ENCODE measurements at regions not wholly inside any gene's neighbourhood (a gene's known extent, or its start where the extent isn't known, plus 50 kb on each side); places are given as distances from the start of the nearest gene placed in this dataset.

DNA sequence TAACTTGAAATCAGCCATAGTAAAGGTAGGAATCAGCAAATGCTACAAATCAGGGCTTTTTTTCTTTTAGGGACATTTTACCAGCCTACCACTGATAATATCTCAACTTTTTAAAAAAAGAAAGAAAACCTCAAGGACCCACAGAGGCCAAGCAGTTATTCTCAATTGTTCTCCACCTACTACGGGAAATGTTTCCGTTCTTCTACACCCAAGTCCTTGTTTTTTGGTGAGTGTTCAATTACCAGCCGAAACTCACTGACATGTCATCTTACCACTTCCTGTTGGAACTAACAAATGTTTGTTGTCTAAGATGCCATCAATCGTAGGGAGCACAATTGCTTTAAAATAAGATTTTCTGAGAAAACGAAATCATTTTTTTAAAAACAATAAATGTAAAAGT lies 50.2 kb upstream of the CDK1 start:
- DNase-seq = no peak

GRCh38 chr10:60726257-60726656 lies 52.0 kb upstream of the CDK1 start:
- no peak for DNase-seq

GRCh38 chr10:60722623-60723022 lies 55.7 kb upstream of the CDK1 start:
- DNase-seq = no peak

DNA sequence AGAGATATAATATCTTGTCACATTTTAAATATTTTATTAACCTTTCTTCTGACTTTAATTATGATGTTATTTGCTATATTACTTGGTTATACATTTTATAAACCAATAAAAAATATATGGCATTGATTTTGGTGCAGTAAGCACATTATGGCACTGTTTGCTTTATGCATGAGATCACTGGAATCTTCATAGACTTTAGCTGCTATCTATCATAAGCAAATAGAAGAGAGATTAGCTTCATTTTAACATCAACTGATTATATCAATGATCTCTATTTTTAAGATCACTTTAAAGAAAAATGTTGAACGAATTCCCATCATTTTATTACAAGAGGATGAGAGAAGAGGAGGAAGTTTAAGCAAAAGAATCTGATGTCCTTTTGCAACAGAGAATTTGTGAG lies 58.6 kb upstream of the CDK1 start:
- DNase-seq = no peak

GRCh38 chr10:60718886-60719285 lies 59.4 kb upstream of the CDK1 start:
- no peak for DNase-seq

GRCh38 chr10:60717852-60718251 lies 60.4 kb upstream of the CDK1 start:
- DNase-seq = no peak

- DNase-seq = peak; percentile 8
Observed at GRCh38 chr10:60714233-60714632, 64.0 kb upstream of the CDK1 start.

GRCh38 chr10:60711496-60711895 lies 66.8 kb upstream of the CDK1 start:
- no peak for DNase-seq

DNA sequence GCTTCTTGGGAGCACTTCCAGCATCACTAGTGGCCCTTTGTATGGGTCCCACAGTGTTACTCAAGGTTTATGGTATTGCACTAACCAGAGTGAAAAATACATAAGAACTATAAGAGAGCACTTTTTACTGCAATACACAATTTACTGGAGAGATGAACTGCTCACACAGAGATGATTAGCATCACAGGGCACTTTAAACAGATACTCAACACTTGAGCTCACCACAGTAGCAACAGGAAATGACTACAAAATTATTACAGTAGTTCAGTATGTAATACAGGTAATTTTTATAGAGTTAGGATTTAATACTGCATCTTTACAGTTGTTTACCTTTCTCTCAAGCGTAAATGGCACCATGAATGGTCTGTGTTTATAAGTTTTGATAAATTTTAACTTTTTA lies 68.2 kb upstream of the CDK1 start:
- no peak for DNase-seq

DNA sequence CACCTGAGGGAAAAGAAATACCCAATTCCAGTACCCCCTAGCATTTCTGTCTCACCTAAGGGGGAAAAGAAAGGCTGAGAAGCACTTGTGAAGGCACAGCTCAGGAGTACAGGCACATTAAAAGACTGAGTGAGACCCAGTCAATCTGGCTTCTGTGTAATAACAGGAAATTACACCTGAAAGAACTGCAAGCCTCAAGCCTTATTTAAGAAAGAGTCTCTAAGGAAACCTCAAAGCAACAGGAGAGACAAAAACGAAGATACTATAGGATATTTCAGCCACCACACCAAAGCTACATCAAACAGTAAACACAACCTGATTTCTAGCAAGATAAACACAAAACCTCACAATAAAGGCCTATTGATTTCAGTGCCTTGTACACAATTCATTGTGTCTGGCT lies 69.6 kb upstream of the CDK1 start:
- DNase-seq = no peak

DNA sequence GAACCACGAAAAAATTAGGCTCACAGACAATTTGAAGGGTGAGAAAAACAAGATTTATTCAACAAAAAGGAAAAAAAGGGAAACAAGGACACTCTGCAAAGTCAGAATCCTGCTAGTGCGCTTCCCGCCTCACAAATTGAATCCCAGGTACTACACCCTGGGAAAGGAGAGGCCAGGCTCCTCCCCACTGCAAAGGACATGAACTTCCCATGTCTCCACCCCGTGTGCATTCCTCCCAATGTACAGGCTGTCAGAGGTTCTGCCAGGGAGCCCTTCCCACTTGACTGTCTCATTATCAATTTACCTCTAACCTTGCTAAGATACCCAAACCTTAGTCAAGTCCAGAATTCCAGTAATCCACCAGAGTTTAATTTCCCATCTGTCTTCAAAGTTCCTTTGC lies 70.4 kb upstream of the CDK1 start:
- DNase-seq = no peak

DNA sequence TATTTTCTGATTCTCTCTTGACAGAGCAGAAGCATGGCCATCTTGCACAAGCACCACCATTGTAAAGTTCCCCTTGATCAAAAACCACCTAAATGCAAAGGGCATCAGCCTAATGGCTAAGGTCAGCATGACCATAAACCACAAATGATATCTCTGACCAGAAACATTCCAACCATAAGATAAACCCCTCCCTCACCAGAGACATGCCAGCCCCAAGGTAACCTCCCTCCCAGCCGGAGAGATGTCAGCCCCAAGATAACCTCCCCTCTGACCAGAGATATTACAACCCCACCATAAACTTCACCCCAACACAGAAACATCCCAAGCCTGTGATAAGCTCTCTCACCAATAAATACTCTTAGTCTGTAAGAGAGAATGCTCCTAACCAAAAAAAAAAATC lies 72.1 kb upstream of the CDK1 start:
- DNase-seq = no peak

- no peak for DNase-seq
Observed at GRCh38 chr10:60705376-60705775, 72.9 kb upstream of the CDK1 start.

DNA sequence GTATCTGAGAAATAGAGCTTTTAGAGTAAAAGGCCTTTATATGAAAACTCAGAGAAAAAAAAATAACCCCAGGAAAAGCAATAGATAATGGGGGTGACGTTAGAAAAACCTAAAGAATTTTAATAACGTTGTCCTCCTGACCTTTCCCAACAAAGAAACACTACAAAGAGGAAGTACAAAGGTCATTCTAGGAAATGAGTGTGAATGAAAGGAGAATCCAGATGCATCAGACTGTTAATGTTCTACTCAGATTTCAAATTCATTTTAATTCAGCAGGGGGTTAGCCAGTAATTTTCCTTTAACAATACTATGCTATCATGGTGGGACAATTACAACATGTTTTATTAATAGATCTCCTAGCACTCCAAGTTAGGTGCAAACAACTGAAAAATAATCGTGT lies 73.8 kb upstream of the CDK1 start:
- no peak for DNase-seq

DNA sequence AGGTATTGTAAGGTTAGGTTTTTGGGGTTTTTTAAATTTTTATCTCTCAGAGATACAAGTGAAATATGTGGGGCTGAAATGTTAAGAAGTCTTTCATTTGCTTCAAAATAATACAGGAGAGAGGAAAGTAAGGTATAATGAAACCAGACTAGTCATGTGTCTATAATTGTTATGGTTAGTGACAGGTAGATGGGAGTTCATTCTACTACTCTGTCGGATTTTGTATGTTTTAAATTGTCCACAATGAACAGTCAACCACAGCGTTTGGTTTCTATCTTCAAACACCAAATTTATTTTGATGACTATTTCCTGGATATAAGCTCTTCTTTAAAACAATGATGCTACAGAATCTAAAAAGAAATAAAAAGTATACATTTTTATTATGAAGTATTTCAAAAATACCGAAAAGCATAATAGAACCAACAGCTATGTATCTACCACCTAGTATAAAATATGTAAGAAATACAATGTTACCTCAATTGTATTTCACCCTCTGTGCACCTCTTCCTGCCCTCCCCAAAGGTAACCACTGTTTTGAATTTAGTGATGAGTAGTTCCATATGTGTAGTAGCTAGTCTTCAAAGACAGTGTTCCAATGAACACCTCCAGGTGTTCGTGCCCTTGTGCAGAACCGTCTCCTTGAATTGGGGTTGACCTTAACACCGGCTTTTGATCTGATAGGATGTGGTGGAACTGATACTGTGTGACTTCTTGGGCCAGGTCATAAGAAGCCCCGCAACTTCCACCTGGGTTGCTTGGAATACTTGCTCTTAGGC lies 74.8 kb upstream of the CDK1 start:
- no peak for DNase-seq

- DNase-seq = no peak
Observed at GRCh38 chr10:60687679-60688078, 90.6 kb upstream of the CDK1 start.

DNA sequence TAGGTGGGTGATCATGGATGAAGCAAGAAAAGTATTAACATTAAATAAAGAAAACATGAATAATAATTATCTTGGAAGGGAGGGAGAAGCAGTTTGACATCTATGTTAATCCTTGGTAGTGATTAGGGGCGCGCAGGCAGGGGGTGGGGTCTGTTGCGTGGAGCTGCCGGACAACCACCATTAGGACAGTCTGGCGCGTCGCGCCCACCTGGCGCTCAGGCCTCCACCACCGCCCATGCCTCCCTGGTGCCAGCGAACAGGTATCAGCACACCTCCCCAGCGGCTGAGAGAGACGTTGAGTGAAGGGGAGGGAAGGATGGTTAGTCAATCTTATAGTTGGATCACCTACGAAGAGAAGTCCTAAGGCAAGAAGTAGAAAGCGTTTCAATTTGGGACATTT lies 94.2 kb upstream of the CDK1 start:
- no peak for DNase-seq

DNA sequence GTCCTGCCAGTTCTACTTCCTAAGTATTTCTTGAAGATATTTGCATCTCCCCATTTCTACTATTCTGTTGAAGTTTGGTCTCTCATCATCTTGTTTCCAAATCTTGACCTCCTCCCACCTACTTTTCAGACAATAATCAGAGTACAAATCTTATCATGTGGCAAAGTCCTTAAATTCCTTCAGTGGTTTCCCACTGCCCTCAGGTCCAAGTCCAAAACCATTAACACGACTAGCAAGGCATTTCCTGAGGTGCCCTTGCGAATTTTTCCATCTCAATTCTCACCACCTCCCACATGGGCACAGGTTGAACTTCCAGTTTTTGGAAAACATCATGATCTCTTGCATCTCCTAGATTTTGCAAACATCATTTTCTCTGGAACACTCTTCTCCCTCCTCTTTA lies 97.2 kb upstream of the CDK1 start:
- no peak for DNase-seq

DNA sequence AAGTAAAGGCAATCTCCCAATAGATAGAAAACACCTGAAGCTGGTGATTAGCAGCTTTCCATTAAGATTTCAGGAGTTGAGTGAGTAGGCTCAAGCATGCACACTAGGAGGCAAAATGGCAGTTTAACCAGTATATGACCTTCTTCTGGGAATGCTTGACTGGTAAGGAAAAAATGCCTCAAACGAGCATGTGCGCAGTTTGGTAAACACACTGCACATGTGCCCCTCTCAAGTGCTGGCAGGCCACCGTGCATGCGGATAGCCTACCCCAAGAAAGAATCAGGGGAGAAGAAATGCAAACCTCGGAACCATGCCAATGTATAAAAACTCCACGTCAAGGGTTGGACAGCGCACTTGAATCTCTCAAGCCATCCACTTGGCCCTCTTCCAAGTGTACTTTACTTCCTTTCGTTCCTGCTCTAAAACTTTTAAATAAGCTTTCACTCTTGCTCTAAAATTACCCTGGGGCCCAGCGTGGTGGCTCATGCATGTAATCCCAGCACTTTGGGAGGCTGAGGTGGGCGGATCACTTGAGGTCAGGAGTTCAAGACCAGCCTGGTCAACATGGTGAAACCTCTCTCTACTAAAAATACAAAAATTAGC lies 98.8 kb upstream of the CDK1 start:
- DNase-seq = no peak

GRCh38 chr10:60678978-60679377 lies 99.3 kb upstream of the CDK1 start:
- no peak for DNase-seq

DNA sequence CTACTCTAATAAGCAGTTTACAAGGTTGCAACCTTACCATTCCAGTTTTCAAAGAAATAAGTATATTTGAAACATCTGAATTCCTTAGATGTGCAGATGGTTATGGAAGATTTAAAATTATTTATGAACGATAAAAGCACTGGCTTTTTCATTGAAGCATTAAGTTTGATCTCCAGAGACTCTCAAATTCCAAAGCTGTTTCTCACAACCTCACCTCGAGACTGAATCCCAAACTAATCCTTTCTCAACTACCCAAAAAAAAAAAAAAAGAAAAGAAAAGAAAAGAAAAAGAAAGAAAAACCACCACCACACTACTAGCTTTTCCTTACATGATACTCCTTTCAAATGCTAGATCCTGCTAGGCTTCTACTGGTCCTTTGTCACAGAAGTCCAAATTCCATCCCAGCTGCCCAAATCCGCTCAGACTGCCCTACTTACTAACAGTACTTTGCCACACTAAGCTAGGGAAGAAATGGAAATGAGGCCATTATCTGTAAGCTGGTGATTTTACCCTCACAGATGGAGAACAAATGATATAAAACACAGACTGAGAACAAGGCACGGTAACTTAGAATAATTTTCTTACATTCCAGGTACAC lies 100.6 kb upstream of the CDK1 start:
- no peak for DNase-seq

- DNase-seq = no peak
Observed at GRCh38 chr10:60675236-60675635, 103.0 kb upstream of the CDK1 start.

DNA sequence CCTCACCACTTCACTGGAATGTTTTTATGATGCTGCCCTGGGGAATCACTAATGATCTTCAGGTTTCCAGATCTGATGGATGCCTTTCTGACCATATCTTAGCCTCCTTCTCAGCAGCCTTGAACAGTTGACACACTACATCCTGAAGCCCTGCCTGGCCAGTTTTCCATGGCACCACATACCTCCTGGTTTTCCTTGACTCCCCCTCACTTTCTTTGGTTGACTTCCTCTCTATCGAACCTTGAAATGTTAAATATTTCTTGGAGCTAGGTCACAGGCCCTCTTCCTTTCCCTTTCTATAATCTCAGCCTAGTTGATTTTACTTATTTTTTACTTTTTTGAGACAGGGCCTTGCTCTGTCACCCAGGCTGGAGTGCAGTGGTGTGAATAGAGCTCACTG lies 108.8 kb upstream of the CDK1 start:
- DNase-seq = no peak

GRCh38 chr10:60666221-60666620 lies 112.1 kb upstream of the CDK1 start:
- no peak for DNase-seq

DNA sequence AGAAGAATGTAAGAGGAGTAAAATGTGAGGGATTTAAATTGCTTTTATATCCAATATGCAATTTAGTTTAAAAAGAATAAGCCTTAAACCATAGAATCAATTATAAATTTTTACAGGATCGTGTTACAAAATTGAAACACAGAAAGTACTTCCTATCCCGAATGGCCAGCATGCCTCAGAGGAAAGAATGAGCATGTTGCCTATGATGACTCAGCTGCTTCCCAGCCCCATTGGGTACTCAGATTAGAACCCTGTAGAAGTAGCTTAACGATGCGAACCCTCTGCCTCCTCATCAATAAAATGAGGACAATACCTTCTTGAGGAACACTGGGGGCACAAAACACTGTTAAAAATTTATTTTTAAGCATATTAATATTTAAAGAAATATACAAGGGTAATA lies 113.4 kb upstream of the CDK1 start:
- no peak for DNase-seq

Measured in hematopoietic multipotent progenitor cell treated with erythropoietin and hydrocortisone succinate and interleukin-3 and kit ligand, for 8 days (in vitro differentiated cells).